Type B pancreatic cell (in vitro differentiated cells): ENCODE measurements at regions not wholly inside any gene's neighbourhood (a gene's known extent, or its start where the extent isn't known, plus 50 kb on each side); places are given as distances from the start of the nearest gene placed in this dataset.

Experiments used
- DNase-seq: peaks from one replicate; pipeline ENCODE4 v3.0.0; 2021; ENCODE audit warnings: mixed read lengths; ENCODE audit not compliant: unreplicated experiment; ENCODE audit errors: extremely low spot score
- H3K27ac Mint-ChIP-seq: 2 replicates; pipeline ENCODE4 v1.8.0; 2021; ENCODE audit warnings: mild to moderate bottlenecking, mixed read lengths
- H3K27me3 Mint-ChIP-seq: 2 replicates; pipeline ENCODE4 v1.8.0; 2021; ENCODE audit warnings: mixed read lengths
- H3K36me3 Mint-ChIP-seq: 2 replicates; pipeline ENCODE4 v1.8.0; 2021; ENCODE audit warnings: mixed read lengths
- H3K4me1 Mint-ChIP-seq: one replicate; pipeline ENCODE4 v1.8.0; 2021; ENCODE audit warnings: mixed read lengths; ENCODE audit not compliant: unreplicated experiment
- H3K4me3 Mint-ChIP-seq: 2 replicates; pipeline ENCODE4 v1.8.0; 2021; ENCODE audit warnings: mild to moderate bottlenecking, mixed read lengths
- H3K9me3 Mint-ChIP-seq: 2 replicates; pipeline ENCODE4 v1.8.0; 2021; ENCODE audit warnings: mixed read lengths
- CTCF ChIP-seq: fragments of 200-600 bp; sonication (generic); conservative IDR thresholded peaks from 2 replicates; pipeline ENCODE4 v1.5.0; 2021; ENCODE audit warnings: antibody characterized with exemption, mild to moderate bottlenecking

GRCh38 chr4:159899596-159899995 lies 796.7 kb downstream of the RAPGEF2 start:
- Mint-ChIP-seq H3K36me3 (no peaks in the 10 kb centered on the region), H3K27ac (no peak overlapping the region), H3K27me3 (peaks cover 4% of the 10 kb centered on the region), H3K4me1 (peaks cover 8% of the 10 kb centered on the region), H3K4me3 (no peak overlapping the region), H3K9me3 (no peaks in the 10 kb centered on the region)
- DNase-seq: no peak
- TF ChIP-seq CTCF: peak; percentile 14

- no peaks in the 10 kb centered on the region for H3K36me3 Mint-ChIP-seq
- no peak for DNase-seq
- H3K4me3 Mint-ChIP-seq: no peak overlapping the region
- peaks cover 4% of the 10 kb centered on the region for H3K27me3 Mint-ChIP-seq
- no peak overlapping the region for H3K27ac Mint-ChIP-seq
- TF ChIP-seq CTCF: no peak
- no peaks in the 10 kb centered on the region for H3K9me3 Mint-ChIP-seq
- peaks cover 8% of the 10 kb centered on the region for H3K4me1 Mint-ChIP-seq
These were observed 797.7 kb downstream of the RAPGEF2 start for GRCh38 chr4:159900562-159900961.

- no peak overlapping the region for H3K4me3 Mint-ChIP-seq
- no peak overlapping the region for H3K27ac Mint-ChIP-seq
- no peak for TF ChIP-seq CTCF
- no peaks in the 10 kb centered on the region for H3K9me3 Mint-ChIP-seq
- H3K4me1 Mint-ChIP-seq: peaks cover 8% of the 10 kb centered on the region
- DNase-seq: no peak
- no peaks in the 10 kb centered on the region for H3K36me3 Mint-ChIP-seq
- peaks cover 4% of the 10 kb centered on the region for H3K27me3 Mint-ChIP-seq
These were observed 799.8 kb downstream of the RAPGEF2 start for GRCh38 chr4:159902648-159903047.

GRCh38 chr4:159904906-159905305 lies 802.0 kb downstream of the RAPGEF2 start:
- no peak for DNase-seq
- Mint-ChIP-seq H3K4me1 (peaks cover 8% of the 10 kb centered on the region), H3K27me3 (peaks cover 4% of the 10 kb centered on the region), H3K27ac (no peak overlapping the region), H3K9me3 (no peaks in the 10 kb centered on the region), H3K36me3 (no peaks in the 10 kb centered on the region), H3K4me3 (no peak overlapping the region)
- no peak for TF ChIP-seq CTCF

- Mint-ChIP-seq H3K4me3 (no peak overlapping the region), H3K36me3 (no peaks in the 10 kb centered on the region), H3K4me1 (peaks cover 8% of the 10 kb centered on the region), H3K27me3 (peaks cover 4% of the 10 kb centered on the region), H3K27ac (no peak overlapping the region), H3K9me3 (no peaks in the 10 kb centered on the region)
- no peak for TF ChIP-seq CTCF
- no peak for DNase-seq
These were observed 803.2 kb downstream of the RAPGEF2 start for GRCh38 chr4:159906051-159906450.

- peaks cover 8% of the 10 kb centered on the region for H3K4me1 Mint-ChIP-seq
- H3K27ac Mint-ChIP-seq: no peak overlapping the region
- no peak for TF ChIP-seq CTCF
- no peak for DNase-seq
- H3K4me3 Mint-ChIP-seq: no peak overlapping the region
- peaks cover 4% of the 10 kb centered on the region for H3K27me3 Mint-ChIP-seq
- H3K9me3 Mint-ChIP-seq: no peaks in the 10 kb centered on the region
- no peaks in the 10 kb centered on the region for H3K36me3 Mint-ChIP-seq
These were observed 803.6 kb downstream of the RAPGEF2 start for GRCh38 chr4:159906517-159906916.
